ENCODE measurements at regions not wholly inside any gene's neighbourhood (a gene's known extent, or its start where the extent isn't known, plus 50 kb on each side); places are given as distances from the start of the nearest gene placed in this dataset.

- no peak for DNase-seq
Observed at GRCh38 chr22:49372530-49373288, 455.0 kb downstream of the BRD1 start.

DNA sequence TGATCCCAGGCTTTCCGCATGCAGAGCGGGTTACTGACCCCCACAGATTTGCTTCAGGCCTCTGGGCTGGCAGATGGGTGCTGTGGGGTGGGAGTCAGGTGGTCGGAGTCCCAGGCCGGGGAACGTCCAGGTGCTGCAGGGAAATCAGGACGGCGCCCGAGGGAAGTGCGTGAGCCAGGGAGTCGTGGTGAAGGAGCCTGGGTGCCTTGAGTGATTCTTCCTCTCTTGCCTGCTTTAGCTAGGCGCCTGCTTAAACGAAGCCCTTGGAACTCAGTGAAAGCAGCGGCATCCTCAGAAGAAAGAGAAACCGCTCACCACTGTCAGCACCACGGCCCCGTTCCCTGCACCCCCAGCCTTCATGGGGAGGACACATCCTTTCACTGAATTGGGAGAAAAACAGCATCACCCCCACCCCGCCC is 455.6 kb downstream of the BRD1 start:
- DNase-seq: no peak

GRCh38 chr22:49371325-49372110 is 456.2 kb downstream of the BRD1 start:
- DNase-seq: no peak

- DNase-seq: no peak
Observed at GRCh38 chr22:49370627-49371301, 456.9 kb downstream of the BRD1 start.

DNA sequence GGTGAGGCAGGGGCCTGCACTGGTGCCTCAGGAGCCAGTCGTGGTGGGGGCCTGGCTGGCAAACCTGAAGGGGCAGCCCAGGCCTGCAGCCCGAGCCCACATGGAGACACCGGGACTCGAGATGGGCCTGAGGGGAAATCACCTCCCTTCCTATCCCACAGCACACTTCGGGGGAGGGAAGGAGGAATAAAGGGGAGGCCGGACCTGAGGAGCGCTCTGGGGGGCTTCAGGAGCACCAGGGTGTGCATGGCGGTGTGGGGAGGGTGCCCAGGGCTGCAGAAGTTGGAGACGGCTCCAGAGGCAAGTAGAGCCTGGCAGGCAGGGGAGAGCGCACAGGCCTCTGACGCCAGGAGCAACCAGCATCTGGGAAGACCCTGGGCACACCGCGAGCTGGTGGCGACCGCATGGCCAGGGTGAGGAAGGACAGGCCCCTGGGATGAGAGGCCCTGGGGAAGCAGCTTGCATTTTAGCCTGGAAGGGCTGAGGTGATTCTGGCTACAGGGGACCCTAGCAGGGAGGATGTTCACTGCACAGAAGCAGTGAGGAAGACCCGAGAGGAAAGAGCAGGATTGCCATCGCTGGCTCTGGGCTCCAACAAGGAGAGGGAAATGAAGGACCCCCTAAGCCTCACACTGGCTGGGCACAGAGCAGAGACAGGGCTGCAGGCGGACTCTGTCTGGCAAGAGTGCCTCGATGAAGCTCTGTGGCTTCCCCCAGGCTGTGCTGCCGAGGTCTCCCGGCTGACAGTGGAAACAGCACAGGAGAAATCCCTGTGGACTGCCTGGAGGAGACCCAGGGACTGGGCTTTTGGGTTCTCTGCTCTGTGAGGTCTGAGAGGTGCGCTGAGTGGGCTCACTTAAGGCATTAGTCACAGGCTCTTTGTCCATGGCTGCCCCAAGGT is 457.7 kb downstream of the BRD1 start:
- DNase-seq: no peak

DNA sequence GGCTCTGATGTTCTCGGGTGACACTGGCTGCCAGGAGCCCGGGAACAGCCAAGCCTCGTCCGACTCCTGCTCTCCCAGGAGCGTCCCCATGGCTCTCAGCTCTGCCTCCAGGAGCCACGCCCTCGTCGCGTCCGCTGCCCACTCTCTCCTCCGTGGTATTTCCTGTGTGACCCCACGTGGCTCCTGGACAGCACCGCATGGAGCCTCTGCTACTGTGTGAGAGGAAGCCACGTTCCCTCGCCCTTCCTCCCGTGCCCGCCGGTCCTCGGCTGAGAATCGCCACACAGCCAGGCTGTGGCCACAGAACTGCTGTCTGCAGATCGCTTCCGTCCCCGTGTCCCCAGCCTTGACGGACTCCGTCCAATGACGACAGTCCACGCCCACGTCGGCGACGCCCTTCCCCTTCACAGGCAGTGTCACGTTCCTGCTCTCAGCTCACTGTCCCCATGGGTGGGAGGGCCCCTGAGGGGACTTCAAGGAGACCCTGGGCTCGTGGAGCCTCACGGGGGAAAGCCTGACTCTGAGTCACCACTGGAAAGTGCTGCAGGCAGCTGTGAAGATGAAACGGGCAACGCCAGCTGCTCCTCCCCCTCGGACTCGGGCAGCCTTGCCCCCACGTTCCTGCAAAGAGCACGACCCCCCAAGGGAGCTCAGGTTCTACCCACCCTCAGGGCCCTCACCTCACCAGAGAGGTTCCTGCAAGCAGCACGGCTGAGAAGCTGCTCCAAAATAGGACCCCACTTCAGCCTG is 458.5 kb downstream of the BRD1 start:
- DNase-seq: no peak

DNA sequence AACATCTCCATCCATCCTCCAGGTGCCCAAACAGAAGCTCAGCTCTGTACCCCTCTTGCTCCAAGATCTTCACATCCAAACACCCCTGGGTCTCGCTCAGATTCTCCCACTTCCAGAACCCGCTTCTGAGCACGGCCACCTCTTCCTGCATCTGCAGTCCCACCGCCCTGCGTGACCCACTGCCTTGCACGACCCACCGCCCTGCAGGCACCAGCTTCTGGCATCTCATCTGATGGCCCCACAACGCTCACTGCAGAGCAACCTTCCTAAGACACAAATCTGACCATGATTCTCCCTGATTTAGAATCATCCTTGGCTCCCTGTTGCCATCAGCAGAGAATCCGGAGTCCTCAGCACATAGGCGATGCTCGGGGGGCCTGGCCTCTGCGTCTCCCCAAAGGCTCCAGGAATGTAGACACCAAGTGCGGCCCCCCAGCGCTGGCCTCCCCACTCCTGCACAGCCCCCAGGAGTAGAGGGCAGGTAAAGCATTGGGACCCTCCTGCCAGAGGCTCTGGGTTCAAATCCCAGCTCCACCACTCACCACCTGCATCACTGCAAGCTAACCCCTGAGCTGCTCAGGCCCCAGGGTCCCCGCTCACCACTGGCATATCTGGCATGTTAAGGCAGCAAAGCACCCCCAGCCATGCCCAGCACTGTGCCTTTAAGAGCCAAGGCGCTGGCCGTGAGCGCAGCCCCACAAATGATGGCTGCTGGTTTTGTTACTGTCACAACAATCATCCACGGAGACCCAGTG is 459.3 kb downstream of the BRD1 start:
- DNase-seq: no peak

- no peak for DNase-seq
Observed at GRCh38 chr22:49367041-49367697, 460.5 kb downstream of the BRD1 start.

DNA sequence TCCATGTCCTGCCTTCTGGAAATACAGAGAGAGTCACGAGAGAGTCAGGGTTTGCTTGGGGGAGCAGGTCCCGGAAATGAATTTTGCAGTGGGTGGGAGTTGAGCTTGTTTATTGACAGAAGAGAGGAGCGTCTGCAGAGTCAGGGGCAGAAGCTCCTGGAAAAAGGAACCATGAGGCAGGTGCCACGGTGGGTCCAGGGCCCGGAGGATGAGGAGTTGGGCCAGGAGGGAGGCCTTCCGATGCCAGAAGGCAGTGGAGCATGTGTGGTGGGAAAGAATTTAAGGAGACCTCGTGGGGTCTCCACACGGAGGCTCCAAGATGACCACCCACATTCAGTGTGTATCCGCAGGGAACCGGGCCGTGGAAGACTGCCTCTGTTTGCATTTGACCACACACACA is 461.2 kb downstream of the BRD1 start:
- DNase-seq: no peak

GRCh38 chr22:49365910-49366309 is 461.8 kb downstream of the BRD1 start:
- no peak for DNase-seq

DNA sequence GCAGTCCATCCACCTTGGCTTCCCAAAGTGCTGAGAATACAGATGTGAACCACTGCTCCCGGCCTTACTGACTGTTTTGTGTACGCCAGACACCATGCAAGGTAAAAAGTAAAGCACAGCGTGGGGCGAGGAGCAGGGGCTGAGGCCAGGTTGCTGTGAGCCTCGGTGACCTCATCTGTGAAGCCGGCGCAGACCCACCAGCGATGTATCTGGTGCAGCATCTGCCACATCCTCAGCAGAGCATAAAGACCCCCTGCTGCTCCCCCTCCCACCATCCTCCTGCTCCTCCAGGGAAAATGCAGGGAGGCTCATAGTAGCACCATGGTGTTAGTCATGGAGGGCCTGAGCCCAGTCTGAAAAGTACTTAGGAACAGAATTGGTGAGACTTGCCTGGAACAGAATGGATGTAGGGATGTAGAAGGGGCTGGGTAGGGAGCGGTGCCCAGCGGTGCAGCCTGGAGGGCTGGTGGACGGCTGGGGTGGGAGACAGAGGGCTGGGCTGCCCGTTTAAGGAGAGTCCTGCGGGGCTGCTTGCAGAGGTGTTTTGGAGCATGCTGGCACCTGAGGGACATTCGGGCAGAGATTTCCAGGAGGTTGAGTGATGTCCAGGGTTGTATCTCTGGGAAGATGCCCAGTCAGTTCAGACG is 462.4 kb downstream of the BRD1 start:
- no peak for DNase-seq

GRCh38 chr22:49364398-49364797 is 463.3 kb downstream of the BRD1 start:
- DNase-seq: no peak

GRCh38 chr22:49363526-49364230 is 464.0 kb downstream of the BRD1 start:
- no peak for DNase-seq

DNA sequence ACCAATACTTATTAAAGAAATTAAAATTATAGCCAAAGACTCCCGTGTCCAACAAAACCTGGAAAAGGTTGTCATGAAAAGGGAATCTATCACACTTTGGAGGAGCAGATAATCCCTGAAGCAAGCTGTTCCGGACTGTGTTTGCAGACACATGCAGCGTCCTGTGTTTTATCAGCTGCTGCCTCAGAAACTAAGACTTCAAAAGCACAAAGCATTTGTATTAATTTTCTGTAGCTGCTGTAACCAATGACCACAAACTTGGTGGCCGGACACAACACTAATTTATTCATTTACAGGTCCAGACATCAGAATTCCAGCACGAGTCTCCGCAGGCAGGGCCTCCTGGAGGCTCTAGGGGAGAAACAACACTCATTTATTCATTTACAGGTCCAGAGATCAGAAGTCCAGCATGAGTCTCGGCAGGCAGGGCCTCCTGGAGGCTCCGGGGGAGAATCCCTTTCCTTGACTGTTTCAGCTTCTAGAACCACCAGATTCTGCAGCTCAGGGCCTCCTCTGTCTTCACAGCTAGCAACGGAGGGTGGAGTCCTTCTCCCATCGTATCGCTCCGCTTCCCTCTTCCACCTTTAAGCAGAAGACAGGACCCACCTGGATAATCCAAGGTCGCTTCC is 465.3 kb downstream of the BRD1 start:
- no peak for DNase-seq

DNA sequence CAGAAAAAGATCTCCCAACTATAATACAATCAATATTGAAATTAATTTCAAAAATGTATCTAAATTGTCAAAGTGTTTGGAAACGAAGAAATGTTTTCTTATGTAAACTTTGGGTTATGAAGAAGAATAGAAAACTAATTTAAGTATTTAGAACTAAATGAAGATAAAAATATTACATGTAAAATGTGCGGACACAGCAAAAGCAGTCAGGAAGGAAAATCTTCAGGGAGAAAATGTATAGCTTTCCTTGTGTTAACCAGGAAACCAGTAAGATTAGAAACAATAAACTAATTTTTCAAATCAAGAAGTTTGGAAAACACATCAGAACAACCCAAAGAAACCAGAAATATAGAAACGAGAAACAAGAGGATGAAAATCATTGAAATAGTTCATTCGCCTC is 466.5 kb downstream of the BRD1 start:
- no peak for DNase-seq

- no peak for DNase-seq
Observed at GRCh38 chr22:49360746-49361145, 466.9 kb downstream of the BRD1 start.

DNA sequence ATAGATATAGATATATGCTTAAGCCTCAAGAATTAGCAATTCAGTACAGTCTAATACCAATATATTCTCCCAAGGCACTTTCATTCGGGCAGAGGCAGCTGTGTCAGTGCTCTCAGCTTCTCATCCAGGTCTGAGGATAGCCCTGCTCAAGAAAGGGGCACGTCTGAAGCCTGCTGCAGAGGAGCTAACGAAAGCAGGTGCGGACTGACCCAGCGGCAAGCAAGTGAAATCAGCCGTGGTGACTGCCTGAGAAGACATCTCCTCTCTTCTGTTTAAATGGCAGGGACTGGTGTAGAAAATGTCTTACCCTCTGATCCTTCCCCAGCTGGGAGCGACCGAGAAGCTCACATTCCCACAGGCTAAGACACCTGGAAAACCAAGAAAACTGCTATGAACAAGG is 468.6 kb downstream of the BRD1 start:
- no peak for DNase-seq

GRCh38 chr22:49357661-49358440 is 469.8 kb downstream of the BRD1 start:
- no peak for DNase-seq
